ENCODE measurements at regions not wholly inside any gene's neighbourhood (a gene's known extent, or its start where the extent isn't known, plus 50 kb on each side); places are given as distances from the start of the nearest gene placed in this dataset.

DNA sequence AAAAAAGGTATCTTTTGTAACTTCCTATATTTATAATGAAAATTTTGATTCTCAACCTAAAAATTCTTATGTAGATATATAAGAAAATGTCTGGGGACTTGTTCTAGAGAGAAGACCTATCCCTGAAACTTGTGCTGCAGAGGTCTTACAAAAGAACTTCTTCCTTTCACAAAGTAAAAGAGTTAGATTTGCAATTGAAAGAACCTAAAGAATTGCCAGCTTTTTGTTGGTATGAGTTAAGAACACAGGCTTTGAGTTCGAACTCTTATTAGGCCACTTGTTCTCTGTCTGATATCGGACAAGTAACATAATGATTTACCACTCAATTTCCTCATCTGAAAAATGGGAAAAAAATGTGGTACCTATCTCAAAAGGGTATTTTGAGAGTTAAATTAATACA, 162.0 kb upstream of the LAMA2 start:
- TF ChIP-seq POLR2A (IDR thresholded peaks at IDR 0.05) = no peak
- TF ChIP-seq, protein P1, sequence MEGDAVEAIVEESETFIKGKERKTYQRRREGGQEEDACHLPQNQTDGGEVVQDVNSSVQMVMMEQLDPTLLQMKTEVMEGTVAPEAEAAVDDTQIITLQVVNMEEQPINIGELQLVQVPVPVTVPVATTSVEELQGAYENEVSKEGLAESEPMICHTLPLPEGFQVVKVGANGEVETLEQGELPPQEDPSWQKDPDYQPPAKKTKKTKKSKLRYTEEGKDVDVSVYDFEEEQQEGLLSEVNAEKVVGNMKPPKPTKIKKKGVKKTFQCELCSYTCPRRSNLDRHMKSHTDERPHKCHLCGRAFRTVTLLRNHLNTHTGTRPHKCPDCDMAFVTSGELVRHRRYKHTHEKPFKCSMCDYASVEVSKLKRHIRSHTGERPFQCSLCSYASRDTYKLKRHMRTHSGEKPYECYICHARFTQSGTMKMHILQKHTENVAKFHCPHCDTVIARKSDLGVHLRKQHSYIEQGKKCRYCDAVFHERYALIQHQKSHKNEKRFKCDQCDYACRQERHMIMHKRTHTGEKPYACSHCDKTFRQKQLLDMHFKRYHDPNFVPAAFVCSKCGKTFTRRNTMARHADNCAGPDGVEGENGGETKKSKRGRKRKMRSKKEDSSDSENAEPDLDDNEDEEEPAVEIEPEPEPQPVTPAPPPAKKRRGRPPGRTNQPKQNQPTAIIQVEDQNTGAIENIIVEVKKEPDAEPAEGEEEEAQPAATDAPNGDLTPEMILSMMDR (IDR thresholded peaks at IDR 0.05 in 4 of 5, conservative IDR thresholded peaks at IDR 0.05 in 1 of 5) = no peak
- ATAC-seq (no peak), DNase-seq (no peak)
- no peaks in the 10 kb centered on the region for H3K9me3 ChIP-seq
- in situ Hi-C loops (cut with MboI; ENCODE audit: low sequenced_read_pairs in 4 of 4) (no loop called here), intact Hi-C loops (cut with DNase I; ENCODE audit: low total_unique reads) (loop anchor here (10.0 kb wide), 1 partner anchor 164 kb away; the partner anchor contains the start of gene LAMA2)
- no peaks in the 10 kb centered on the region for H3K27me3 ChIP-seq
- no peak overlapping the region for H3K27ac ChIP-seq
- no peaks in the 10 kb centered on the region for H3K4me1 ChIP-seq
- no peak overlapping the region for H3K4me3 ChIP-seq
- no peaks in the 10 kb centered on the region for H3K36me3 ChIP-seq

DNA sequence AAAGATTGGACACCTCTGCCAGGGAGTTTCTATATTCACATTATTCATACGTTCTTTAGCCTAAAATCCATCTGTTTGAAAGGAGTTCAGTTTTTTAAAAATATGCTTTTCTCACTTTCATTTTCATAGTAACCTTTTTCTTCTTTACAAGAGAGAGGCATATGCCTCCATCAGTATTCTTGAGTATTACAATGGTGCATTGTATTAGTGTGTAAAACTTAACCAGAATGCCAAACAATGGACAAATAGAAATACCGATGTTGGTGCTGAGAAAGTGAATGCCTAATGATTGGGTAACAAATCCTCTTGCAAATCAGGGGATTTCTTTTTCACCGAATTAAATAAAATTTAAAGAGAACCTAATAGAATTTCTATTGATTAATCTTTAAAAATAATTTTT, 163.2 kb upstream of the LAMA2 start:
- H3K36me3 ChIP-seq = no peaks in the 10 kb centered on the region
- H3K27me3 ChIP-seq = no peaks in the 10 kb centered on the region
- intact Hi-C loops (cut with DNase I; ENCODE audit: low total_unique reads) = loop anchor here (10.0 kb wide), 1 partner anchor 165 kb away; the partner anchor contains the start of gene LAMA2
- H3K4me1 ChIP-seq = no peaks in the 10 kb centered on the region
- ATAC-seq = no peak
- in situ Hi-C loops (cut with MboI; ENCODE audit: low sequenced_read_pairs in 4 of 4) = no loop called here
- TF ChIP-seq, protein P1 (IDR thresholded peaks at IDR 0.05 in 4 of 5, conservative IDR thresholded peaks at IDR 0.05 in 1 of 5) = no peak
- TF ChIP-seq POLR2A (IDR thresholded peaks at IDR 0.05) = no peak
- H3K9me3 ChIP-seq = no peaks in the 10 kb centered on the region
- DNase-seq = no peak
- no peak overlapping the region for H3K4me3 ChIP-seq
- no peak overlapping the region for H3K27ac ChIP-seq

- Histone ChIP-seq H3K4me3 (no peak overlapping the region), H3K9me3 (no peaks in the 10 kb centered on the region), H3K27ac (no peak overlapping the region), H3K27me3 (no peaks in the 10 kb centered on the region), H3K36me3 (no peaks in the 10 kb centered on the region), H3K4me1 (no peaks in the 10 kb centered on the region)
- intact Hi-C loops (cut with DNase I; ENCODE audit: low total_unique reads) = no loop called here
- in situ Hi-C loops (cut with MboI; ENCODE audit: low sequenced_read_pairs in 4 of 4) = no loop called here
- DNase-seq (no peak), ATAC-seq (no peak)
- TF ChIP-seq, protein P1 (IDR thresholded peaks at IDR 0.05 in 4 of 5, conservative IDR thresholded peaks at IDR 0.05 in 1 of 5) = no peak
- TF ChIP-seq POLR2A (IDR thresholded peaks at IDR 0.05) = no peak
Measured at GRCh38 chr6:128713461-128713860, 169.5 kb upstream of the LAMA2 start.

DNA sequence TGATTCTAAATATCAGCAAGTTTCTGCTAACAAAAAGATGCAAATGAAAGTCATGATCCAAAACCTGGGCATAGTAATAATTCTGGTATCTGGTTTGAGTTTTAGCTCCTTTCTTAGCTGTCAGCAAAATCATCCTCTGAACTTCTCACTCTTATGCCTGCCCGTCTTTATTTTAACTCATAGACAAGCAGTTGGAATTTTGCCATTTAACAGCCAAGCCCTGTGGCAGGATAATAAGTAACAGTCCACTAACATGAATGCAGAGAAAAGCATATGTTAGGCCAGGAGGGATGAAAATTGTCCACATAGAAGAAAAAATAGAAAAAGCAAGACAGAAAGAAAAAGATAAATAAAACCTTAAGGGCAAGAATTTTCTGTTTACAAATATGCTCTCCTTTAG, 170.0 kb upstream of the LAMA2 start:
- ATAC-seq = no peak
- in situ Hi-C loops (cut with MboI; ENCODE audit: low sequenced_read_pairs in 4 of 4) = no loop called here
- H3K4me3 ChIP-seq = no peak overlapping the region

More for the DNA sequence above, 170.0 kb upstream of the LAMA2 start:
- Histone ChIP-seq H3K36me3 (no peaks in the 10 kb centered on the region), H3K4me1 (no peaks in the 10 kb centered on the region), H3K27ac (no peak overlapping the region), H3K27me3 (no peaks in the 10 kb centered on the region), H3K9me3 (no peaks in the 10 kb centered on the region)
- TF ChIP-seq, protein P1 (IDR thresholded peaks at IDR 0.05 in 4 of 5, conservative IDR thresholded peaks at IDR 0.05 in 1 of 5) = no peak
- no peak for TF ChIP-seq POLR2A (IDR thresholded peaks at IDR 0.05)
- intact Hi-C loops (cut with DNase I; ENCODE audit: low total_unique reads) = no loop called here
- DNase-seq = no peak
